K562 (cell line): ENCODE measurements at regions not wholly inside any gene's neighbourhood (a gene's known extent, or its start where the extent isn't known, plus 50 kb on each side); places are given as distances from the start of the nearest gene placed in this dataset.

Source experiments
- ATAC-seq: fragments of 200-7000 bp; cut with Tn5 transposase; 3 replicates; pipeline ENCODE4 v1.9.1; 2020; ENCODE audit warnings: moderate library complexity
- BruUV-seq: library from RNA; stranded (reverse); fragments of 400-500 nt; replicated peaks from 2 replicates; lab custom pipeline; 2021; lab: Mats Ljungman, UMichigan
- CTCF ChIA-PET: fragments of 300-600 bp; formaldehyde crosslinking; extraction: SDS; loops from one replicate; lab custom pipeline; 2021; ENCODE audit warnings: low intra/inter-chr PET ratio; lab: Yijun Ruan, JAX
- POLR2A ChIA-PET: fragments of 300-600, 350-650 bp; sonication (Branson Sonifier 250); formaldehyde crosslinking; extraction: SDS; loops from one replicate; lab custom pipeline; 2021; ENCODE audit warnings: antibody characterized with exemption, inconsistent platforms; lab: Yijun Ruan, JAX
- DNase-seq, 4 experiments: peaks; one replicate each; pipeline versions ENCODE4 v3.0.0 to v3.0.0-alpha.2; 2011 to 2018; ENCODE audit warnings: low spot score in 3 of 4, mixed read lengths in 3 of 4; ENCODE audit errors: extremely low read depth in 1 of 4
- FAIRE-seq: peaks from 2 replicates; lab custom pipeline; 2011; peaks lifted over from hg19 to GRCh38; lab: Jason Lieb, UNC
- H2AFZ ChIP-seq: 2 replicates; pipeline ENCODE4 v1.6.0; 2011; ENCODE audit warnings: low read depth, low read length, control low read depth, inconsistent platforms
- H3K27ac ChIP-seq: fragments of 200-600 bp; 3 replicates; pipeline ENCODE4 v1.8.0; 2011; ENCODE audit warnings: low read depth, mild to moderate bottlenecking, control low read depth, inconsistent platforms, low read length, moderate library complexity, mixed read lengths; ENCODE audit errors: extremely low read depth
- H3K27me3 ChIP-seq, 2 experiments: fragments of 300-600 bp in 1 of 2; 2 replicates in 1 of 2; 3 replicates in 1 of 2; pipeline versions ENCODE4 v1.6.0 to v1.8.0; 2011; ENCODE audit warnings: inconsistent platforms in 2 of 2, low read length in 2 of 2, mild to moderate bottlenecking in 1 of 2, mixed read lengths in 1 of 2, moderate library complexity in 1 of 2; ENCODE audit not compliant: control insufficient read depth in 2 of 2, insufficient read depth in 2 of 2
- H3K36me3 ChIP-seq: fragments of 300-600 bp; 3 replicates; pipeline ENCODE4 v1.8.0; 2011; ENCODE audit warnings: mild to moderate bottlenecking, low read length, inconsistent platforms; ENCODE audit not compliant: control insufficient read depth, insufficient read depth
- H3K4me1 ChIP-seq, 2 experiments: fragments of 200-600 bp in 1 of 2; replicated peaks in 1 of 2; 2 replicates in 1 of 2; 3 replicates in 1 of 2; pipeline versions ENCODE4 v1.5.1 to v1.8.0; 2011; ENCODE audit warnings: inconsistent platforms in 2 of 2, low read length in 2 of 2, mild to moderate bottlenecking in 1 of 2, mixed read lengths in 1 of 2, moderate library complexity in 1 of 2; ENCODE audit not compliant: control insufficient read depth in 2 of 2, insufficient read depth in 2 of 2
- H3K4me2 ChIP-seq: 2 replicates; pipeline ENCODE4 v1.6.1; 2011; ENCODE audit warnings: low read length, control low read depth, inconsistent platforms, mixed read lengths; ENCODE audit not compliant: insufficient read depth
- H3K4me3 ChIP-seq: fragments of 200-600 bp; sonication (generic), shearing (Covaris generic); 2 replicates; pipeline ENCODE4 v1.5.1; 2016; ENCODE audit warnings: control low read depth, inconsistent platforms
- H3K79me2 ChIP-seq: fragments of 200-600 bp; 3 replicates; pipeline ENCODE4 v1.8.0; 2011; ENCODE audit warnings: low read length, inconsistent platforms; ENCODE audit not compliant: control insufficient read depth, insufficient read depth
- H3K9ac ChIP-seq, 2 experiments: 2 replicates each; pipeline versions ENCODE4 v1.6.0 to v1.6.1; 2011; ENCODE audit warnings: low read depth in 2 of 2, low read length in 2 of 2, control low read depth in 1 of 2, inconsistent platforms in 1 of 2, mild to moderate bottlenecking in 1 of 2, mixed read lengths in 1 of 2; ENCODE audit not compliant: insufficient read depth in 1 of 2
- H3K9me1 ChIP-seq: one replicate; pipeline ENCODE4 v1.6.0; 2011; ENCODE audit warnings: inconsistent platforms, mild to moderate bottlenecking, low read length, moderate library complexity; ENCODE audit not compliant: control insufficient read depth, insufficient read depth
- H3K9me3 ChIP-seq: replicated peaks from 2 replicates; pipeline ENCODE4 v1.5.1; 2011; ENCODE audit warnings: low read depth, low read length, inconsistent platforms; ENCODE audit not compliant: control insufficient read depth, insufficient read depth
- H4K20me1 ChIP-seq: replicated peaks from 2 replicates; pipeline ENCODE4 v1.6.1; 2011; ENCODE audit warnings: low read length, inconsistent platforms, mixed read lengths; ENCODE audit not compliant: control insufficient read depth, insufficient read depth
- ARID2 ChIP-seq: fragments of 450-650 bp; IDR thresholded peaks from 2 replicates; pipeline ENCODE4 v1.6.1; 2017; ENCODE audit warnings: antibody characterized with exemption, mild to moderate bottlenecking
- BRD9 ChIP-seq: fragments of 450-650 bp; IDR thresholded peaks from 2 replicates; pipeline ENCODE4 v1.6.1; 2018; ENCODE audit warnings: low read depth; ENCODE audit not compliant: partially characterized antibody
- CBX2 ChIP-seq: fragments of 200-600 bp; sonication (generic); IDR thresholded peaks from one replicate; pipeline ENCODE4 v1.6.1; 2012; ENCODE audit warnings: mild to moderate bottlenecking, low read length, inconsistent platforms; ENCODE audit not compliant: insufficient read depth, poor library complexity, severe bottlenecking
- CHAMP1 ChIP-seq: fragments of 450-650 bp; IDR thresholded peaks from 2 replicates; pipeline ENCODE4 v1.6.1; 2016; ENCODE audit warnings: mild to moderate bottlenecking
- GABPA ChIP-seq: fragments of 200-800 bp; sonication (Bioruptor generic); conservative IDR thresholded peaks from 2 replicates; pipeline ENCODE4 v1.6.1; 2016; ENCODE audit warnings: low read depth, missing genetic modification characterization, missing compliant biosample characterization
- PHTF2 ChIP-seq: fragments of 250-450 bp; sonication (Bioruptor Pico); IDR thresholded peaks from 2 replicates; pipeline ENCODE4 v1.5.0; 2021; ENCODE audit warnings: mild to moderate bottlenecking
- RBBP5 ChIP-seq: fragments of 200-600 bp; sonication (generic); IDR thresholded peaks from 2 replicates; pipeline ENCODE4 v1.6.1; 2012; ENCODE audit warnings: borderline replicate concordance, mild to moderate bottlenecking, low read length, control low read depth, inconsistent platforms; ENCODE audit not compliant: insufficient read depth, poor library complexity, severe bottlenecking
- TCF7 ChIP-seq: sonication (generic); IDR thresholded peaks from 2 replicates; pipeline ENCODE4 v1.6.1; 2016; ENCODE audit warnings: antibody characterized with exemption, borderline replicate concordance
- UBTF ChIP-seq, 2 experiments: IDR thresholded peaks; 2 replicates each; pipeline ENCODE4 v1.6.1; 2012; ENCODE audit warnings: improper control_type of control experiment in 2 of 2, low read depth in 2 of 2, low read length in 2 of 2, borderline replicate concordance in 1 of 2
- ZBTB43 ChIP-seq: sonication (generic); formaldehyde crosslinking; IDR thresholded peaks from 2 replicates; pipeline ENCODE4 v1.8.0; 2023; ENCODE audit warnings: mild to moderate bottlenecking, missing genetic modification reagents
- in situ Hi-C: fragments of 300-500 bp; cut with MboI; formaldehyde crosslinking; loops from 4 replicates; pipeline ENCODE4 v1.15.0; 2018; ENCODE audit warnings: inconsistent platforms, mixed read lengths
- intact Hi-C: fragments of 100-400 bp; cut with micrococcal nuclease; formaldehyde crosslinking; loops from 2 replicates; pipeline ENCODE4 v1.14.2; 2022

GRCh38 chr6:86856379-86856778, 80.9 kb upstream of the HTR1E start:
- in situ Hi-C loops, result loop anchor here (10.0 kb wide), 1 partner anchor 292 kb away; no protein-coding TSS in a partner anchor
- H3K27ac ChIP-seq, result no peak overlapping the region
- H3K36me3 ChIP-seq, result no peaks in the 10 kb centered on the region
- no peaks in the 10 kb centered on the region for H3K4me1 ChIP-seq
- no peak overlapping the region for H3K4me3 ChIP-seq
- BruUV-seq, result no TSS peak
- H3K9me1 ChIP-seq, result no peaks in the 10 kb centered on the region
- no peaks in the 10 kb centered on the region for H4K20me1 ChIP-seq
- no peaks in the 10 kb centered on the region for H3K9me3 ChIP-seq
- intact Hi-C loops, result loop anchor here (5.0 to 10.0 kb wide), 2 partner anchors 264 to 932 kb away; no protein-coding TSS in a partner anchor
- H3K27me3 ChIP-seq, result no peaks in the 10 kb centered on the region
- no peak for FAIRE-seq
- no peak overlapping the region for H3K4me2 ChIP-seq
- CTCF ChIA-PET, result interaction anchor here (1.1 kb wide), 1 partner anchor 933 kb away, joined by 3 read pairs; no protein-coding TSS in a partner anchor
- TF ChIP-seq ZBTB43 (no peak), PHTF2 (CRISPR knock-in tag) (no peak), CHAMP1 (no peak), CBX2 (no peak), RBBP5 (no peak), BRD9 (no peak), TCF7 (no peak), GABPA (tag) (no peak), UBTF (IDR thresholded peaks at IDR 0.05; ENCODE audit: borderline replicate concordance in 1 of 2, low read depth in 2 of 2, low read length in 2 of 2) (no peak), ARID2 (no peak)
- TF ChIP-seq, all 486 proteins: peak for 0
- POLR2A ChIA-PET, result interaction anchor here (0.7 kb wide), 1 partner anchor 34 kb away, joined by 3 read pairs; no protein-coding TSS in a partner anchor
- no peaks in the 10 kb centered on the region for H3K79me2 ChIP-seq
- ATAC-seq (no peak), DNase-seq (no peak)
- H2AFZ ChIP-seq, result no peak overlapping the region
- no peak overlapping the region for H3K9ac ChIP-seq
